ENCODE measurements at regions not wholly inside any gene's neighbourhood (a gene's known extent, or its start where the extent isn't known, plus 50 kb on each side); places are given as distances from the start of the nearest gene placed in this dataset.
"Not testable (repeated sequence)": the region's sequence is repeated elsewhere in the genome, so short reads cannot be mapped to it uniquely, and the experiment has no call there.

DNA sequence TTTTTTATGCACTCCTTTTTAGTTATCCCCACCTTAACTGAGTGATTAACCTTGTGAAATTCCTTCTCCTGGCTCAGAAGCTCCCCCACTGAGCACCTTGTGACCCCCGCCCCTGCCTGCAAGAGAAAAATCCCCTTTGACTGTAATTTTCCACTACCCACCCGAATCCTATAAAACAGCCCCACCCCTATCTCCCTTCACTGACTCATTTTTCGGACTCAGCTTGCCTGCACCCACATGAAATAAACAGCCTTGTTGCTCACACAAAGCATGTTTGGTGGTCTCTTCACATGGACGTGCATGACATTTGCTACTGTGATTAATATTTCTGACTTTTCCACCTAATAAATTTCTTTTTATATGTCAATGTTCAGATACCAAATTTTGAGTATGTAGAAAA lies 1322.8 kb downstream of the XPNPEP1 start:
- not testable (repeated sequence) for DNase-seq (ENCODE audit: low read depth)

DNA sequence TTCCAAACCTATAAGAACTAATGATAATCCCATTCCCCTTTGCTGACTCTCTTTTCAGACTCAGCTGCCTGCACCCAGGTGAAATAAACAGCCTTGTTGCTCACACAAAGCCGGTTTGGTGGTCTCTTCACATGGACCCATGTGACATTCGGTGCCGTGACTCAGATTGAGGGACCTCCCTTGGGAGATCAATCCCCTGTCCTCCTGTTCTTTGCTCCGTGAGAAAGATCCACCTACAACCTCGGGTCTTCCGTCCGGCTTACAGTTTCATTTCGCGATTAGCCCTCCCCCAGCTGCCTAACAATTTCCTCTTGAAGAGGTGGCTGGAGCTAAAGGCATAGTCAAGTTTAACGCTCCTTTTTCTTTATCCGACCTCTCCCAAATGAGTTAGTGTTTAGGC lies 1324.0 kb downstream of the XPNPEP1 start:
- not testable (repeated sequence) for DNase-seq (ENCODE audit: low read depth)

DNA sequence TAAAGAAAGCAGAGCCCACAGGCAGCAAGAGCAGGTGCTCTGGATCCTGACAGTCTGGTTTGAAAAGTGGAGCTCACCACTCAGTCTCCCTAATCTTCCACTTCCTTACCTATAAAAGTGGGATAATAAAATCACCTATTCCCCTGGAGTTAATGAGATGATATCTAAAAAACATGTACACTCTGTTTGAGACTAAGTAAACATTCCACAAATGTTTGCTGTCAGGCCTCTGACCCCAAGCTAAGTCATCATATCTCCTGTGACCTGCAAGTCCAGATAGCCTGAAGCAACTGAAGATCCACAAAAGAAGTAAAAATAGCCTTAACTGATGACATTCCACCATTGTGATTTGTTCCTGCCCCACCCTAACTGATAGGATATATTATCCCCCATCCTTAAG lies 1324.5 kb downstream of the XPNPEP1 start:
- DNase-seq (ENCODE audit: low read depth), result peak; percentile 62

DNA sequence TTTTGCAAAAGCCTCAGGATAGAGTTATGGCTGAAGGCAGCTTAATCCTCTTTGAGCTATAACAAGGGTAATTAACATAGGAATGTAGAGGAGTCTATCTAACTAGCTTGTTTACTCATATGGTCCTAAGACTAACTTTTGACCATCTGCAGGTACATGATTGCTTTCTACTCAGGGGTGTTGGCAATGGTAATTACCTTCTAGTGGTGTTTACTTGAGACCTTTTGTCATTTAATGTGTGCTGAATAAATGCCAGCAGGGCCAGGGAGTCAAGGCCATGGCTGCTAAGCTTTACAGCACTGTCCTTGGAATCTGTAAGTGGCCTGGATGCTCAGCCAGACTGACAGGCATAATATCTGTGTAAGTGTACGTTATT lies 1325.0 kb downstream of the XPNPEP1 start:
- DNase-seq (ENCODE audit: low read depth), result no peak

DNA sequence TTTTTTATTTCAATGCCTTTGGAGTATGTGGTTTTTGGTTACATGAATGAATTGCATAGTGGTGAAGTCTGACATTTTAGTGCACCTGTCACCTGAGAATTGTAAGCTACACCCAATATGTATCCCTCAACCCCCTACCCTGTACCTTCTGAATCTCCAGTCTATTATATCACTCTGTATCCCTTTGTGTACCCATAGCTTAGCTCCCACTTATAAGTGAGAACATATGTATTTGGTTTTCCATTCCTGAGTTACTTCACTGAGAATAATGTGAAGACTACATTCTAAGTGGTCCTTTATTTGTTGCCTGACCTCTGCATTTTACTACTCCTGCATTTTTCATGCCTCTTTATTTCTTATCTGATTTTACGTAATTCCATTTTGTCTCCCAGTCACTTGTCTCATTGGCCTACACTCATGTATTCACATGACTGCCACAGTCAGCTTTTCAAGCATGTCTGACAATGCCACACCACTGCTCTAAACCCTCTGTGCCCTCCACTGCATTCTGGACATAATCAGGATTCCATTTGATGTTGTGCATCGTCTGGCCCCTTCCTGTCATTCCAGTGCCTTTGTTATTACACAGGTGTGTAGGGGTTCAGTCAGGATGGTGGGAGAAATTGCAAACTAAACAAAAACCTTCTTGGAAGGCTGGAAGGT lies 1325.5 kb downstream of the XPNPEP1 start:
- peak; percentile 45 for DNase-seq (ENCODE audit: low read depth)

DNA sequence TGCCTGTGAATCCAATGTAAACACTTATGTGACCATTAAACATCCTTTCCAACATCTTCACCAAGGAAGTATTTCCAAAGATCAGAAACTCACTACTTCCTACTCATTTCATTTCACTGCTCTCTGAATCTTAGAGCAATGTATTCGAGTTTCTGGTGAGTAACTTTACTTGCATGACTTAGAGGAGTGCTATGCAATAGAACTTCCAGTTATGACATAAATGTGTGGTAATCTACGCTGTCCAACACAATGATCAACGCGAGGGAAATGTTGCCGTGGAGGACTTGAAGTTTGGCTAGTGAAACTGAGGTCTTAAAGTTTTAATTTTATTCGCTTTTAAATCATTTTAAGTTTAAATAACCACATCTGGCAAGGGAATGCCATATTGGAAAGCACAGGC lies 1326.3 kb downstream of the XPNPEP1 start:
- DNase-seq (ENCODE audit: low read depth), result peak; percentile 78

DNA sequence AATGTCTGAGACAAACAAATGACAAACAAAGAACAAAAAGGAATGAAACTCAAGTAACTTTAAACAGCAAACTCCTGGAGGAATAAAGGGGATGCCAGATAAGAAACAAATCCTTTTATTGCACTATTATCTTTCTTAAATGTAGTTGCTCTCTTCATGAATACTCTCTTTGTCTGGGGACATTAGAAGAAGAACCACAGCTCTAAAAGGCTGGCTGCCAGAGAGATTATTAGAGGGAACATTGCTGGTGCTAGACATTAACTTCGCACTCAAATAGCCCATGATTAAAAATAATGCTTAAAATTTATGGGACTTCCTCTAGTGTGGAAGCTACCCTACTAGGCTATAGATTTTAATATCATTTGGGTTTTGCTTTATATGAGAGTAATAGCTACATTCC lies 1330.4 kb downstream of the XPNPEP1 start:
- DNase-seq (ENCODE audit: low read depth), result no peak

DNA sequence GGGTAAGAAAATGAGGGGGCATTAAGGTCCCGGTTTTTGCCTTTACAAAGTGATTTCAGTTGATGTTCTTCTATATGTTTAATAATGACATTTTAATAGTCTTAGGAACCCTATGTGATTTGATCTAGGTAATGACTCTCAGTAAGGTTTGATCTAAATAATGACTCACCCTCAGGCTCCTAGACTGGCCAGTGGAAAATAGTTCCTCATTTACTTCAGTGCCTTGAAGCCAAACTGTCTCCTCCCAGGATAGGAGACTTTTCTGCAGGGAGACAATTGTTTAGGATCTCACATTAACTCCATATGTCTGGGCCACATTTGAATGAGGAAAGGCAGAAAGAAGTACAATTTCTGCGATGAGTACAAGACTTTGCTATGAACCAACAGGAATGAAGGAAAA lies 1331.9 kb downstream of the XPNPEP1 start:
- peak; percentile 29 for DNase-seq (ENCODE audit: low read depth)

DNA sequence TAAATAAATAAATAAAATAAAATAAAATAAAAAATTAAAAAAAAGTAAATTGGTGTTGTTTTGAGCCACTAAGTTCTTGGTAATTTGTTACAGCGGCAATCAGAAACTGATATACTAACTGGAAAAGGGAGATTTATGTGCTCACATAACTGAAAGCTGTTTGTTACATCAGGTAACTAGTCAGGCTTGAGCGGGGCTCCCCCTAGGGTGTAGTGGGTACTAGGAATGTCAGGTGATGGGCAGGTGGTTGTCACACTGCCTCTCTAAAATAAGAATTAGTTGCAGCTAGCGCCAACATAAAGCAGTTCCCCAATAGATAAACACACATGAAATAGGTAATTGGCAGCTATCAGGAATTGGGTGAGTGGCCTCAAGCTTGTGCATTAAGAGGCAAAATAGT lies 1336.9 kb downstream of the XPNPEP1 start:
- no peak for DNase-seq (ENCODE audit: low read depth)

DNA sequence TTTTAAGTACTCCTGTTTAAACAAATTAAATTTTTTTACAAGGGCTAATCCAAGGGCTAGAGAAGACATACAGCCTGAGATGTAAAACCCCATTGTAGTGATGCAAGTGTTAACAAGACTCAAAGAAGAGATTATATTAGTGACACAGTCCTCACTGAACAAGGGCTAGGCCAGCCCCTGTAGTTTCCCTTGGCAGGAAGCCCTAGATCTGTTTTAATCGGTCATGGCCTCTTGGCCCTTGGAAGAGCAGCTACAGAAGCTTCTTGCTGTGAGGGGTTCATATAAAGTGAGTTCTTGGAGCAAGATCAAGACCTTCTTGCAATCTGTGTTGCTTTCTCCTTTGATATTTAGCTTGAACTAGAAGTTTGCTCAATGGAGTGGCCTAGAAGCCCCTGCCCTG lies 1339.4 kb downstream of the XPNPEP1 start:
- no peak for DNase-seq (ENCODE audit: low read depth)

DNA sequence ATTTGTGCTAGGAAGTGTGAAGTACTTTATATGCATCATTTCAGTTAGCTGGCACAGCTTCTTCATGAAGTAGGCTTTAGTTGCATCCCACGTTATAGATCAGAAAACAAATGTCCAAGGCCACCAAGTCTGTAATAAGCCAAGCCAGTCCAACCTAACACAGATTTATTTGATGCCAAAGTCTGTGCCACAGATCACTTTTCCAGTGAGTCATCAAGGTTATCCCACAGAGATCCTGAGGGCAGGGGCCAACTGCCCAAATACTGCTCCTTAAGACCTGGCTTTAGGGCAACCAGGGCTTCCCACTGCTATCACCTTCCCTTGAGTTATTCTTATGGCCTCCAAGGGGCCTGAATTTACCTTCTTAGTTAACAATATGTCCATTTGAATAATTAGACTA lies 1340.4 kb downstream of the XPNPEP1 start:
- DNase-seq (ENCODE audit: low read depth), result no peak

DNA sequence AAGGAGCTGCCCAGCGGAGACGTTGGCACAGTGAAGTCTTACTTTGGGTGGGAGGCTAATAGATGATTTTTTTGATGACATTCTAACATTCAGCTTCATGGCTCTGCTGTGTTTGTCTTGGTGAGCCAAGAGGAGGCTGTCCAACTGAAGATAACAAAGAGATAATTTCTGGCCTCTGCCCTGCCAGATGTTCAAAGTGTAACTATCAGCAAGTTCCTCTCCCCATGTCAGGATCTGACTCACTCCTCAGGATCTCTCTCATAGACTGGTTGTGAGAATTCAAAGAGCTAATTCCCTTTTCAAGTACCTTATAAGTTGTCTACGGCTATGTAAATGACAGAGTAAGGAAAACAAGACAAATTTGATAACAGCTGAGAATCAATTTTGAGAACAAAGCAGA lies 1340.9 kb downstream of the XPNPEP1 start:
- peak; percentile 69 for DNase-seq (ENCODE audit: low read depth)

DNA sequence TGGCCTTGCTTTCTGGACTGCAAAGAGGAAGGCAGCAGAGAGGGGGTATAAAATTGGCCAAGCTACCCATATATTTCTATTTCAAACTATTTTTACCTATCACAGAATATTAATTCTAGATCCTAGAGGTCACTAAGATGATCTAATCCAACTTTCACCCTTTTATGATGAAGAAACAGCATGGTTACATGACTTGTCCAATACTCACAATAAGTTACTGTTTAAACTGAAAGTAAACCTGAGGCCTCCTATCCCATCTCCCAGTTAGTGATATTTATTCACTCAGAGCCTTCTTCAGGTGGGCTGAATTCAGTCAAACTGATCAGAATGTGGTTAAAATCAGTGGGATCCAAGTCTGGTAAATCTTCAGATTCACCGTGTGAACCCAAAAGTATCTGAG lies 1345.1 kb downstream of the XPNPEP1 start:
- DNase-seq (ENCODE audit: low read depth), result no peak

DNA sequence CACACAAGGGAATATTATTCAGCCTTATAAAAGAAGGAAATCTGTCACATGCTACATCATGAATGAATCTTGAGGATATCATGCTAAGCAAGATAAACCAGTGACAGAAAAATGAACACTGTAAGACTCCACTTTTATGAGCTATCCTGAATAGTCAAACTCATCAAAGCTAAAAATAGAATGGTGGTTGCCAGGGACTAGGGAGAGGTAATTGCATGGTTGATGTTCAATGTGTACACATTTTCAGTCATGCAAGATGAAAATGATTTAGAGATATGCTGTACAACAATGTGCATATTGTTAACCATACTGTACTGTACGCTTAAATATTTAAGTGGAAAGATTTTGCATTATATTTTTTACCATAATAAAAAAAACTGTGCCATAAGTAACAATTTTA lies 1349.1 kb downstream of the XPNPEP1 start:
- no peak for DNase-seq (ENCODE audit: low read depth)

DNA sequence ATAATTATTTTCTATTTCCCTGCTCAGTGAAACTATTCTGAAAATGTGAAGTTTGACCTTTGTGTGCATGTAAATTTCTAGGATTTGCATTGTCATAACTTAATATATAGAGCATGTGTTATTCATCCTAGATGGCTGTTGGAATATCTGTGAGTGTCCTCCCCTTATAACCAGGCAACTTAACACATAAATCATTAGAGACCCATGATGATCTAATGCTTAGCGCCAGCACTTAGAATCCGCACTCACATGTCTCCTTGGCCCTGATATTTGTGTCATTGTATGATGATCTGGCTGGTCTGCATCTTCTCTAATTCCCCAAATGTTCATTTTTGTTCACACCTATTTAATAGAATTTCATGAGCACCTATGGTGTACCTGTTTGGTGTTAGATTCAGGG lies 1354.5 kb downstream of the XPNPEP1 start:
- no peak for DNase-seq (ENCODE audit: low read depth)

DNA sequence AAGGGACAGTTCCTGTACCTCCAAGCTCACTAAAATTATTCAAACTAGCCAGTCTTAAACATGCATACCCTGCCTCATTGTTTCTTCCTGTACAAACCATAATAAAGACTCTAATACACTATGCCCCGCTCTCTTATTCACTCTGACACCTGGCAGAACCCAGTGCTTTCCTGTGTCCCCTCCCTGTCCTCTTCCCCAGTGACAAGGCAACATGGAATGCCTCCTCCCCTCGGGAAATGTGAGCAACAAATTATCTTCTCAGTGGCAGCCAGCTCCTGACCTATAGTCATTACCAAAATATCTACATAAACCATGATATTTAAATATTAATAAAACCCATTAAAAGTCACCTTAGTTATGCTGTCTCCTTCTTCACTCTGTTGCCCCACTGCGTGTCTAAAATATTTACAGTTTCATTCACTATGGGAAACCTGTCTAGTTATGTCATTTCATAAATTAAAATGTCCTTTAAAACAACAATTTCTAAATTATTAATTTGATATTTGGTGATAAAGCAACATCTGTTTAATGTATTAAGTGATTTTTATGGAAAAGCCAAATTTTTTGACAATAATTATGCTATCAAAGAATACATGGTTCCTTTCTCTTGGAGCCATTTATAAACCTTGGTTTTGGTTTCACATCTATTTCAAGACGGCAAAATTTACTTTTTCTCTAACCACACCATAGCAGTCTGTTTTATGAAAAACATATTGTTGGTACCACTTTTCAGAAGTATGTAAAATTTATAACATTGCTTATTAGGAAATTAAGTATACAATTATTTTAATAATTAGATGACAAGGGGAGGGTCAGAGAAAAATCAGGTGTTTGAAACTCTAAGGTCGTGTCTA lies 1355.2 kb downstream of the XPNPEP1 start:
- peak; percentile 31 for DNase-seq (ENCODE audit: low read depth)

DNA sequence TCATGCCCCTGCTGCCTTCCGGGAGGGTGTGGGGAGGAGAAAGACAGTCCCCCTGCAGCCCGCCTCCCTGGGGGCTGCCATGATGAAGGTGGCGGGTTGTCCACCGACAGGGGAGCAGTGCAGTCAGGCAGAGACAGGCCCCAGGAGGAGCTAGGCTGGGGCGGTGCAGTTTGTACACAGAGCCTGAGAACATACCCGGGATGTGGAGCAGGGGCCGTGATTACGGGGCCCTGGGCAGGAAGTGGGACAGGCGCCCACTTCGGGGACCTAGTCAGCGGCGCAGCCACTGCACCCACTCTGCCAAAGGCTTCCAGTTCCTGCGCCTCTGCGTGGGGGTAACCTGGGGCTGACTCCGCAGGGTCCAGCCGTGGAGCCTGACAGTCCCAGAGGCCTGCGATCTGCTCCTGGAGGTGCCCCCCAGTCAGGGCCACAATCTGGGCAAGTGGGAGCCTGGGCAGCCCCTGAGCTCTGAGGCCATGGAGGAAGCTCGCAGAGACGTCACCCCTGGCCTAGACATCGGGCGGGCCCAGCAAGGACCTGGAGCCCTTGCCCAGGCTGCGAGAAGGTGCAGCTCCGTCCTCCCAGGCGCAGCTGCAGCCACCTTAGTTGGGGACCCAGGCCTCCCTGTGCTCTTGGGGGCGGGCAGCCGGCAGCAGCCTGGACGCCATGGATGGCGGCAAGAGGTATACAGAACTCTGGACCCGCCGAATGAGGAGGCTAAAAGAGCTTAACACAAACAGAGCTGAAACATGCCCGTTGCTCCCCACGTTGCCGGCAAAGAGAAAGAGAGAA lies 1356.8 kb downstream of the XPNPEP1 start:
- no peak for DNase-seq (ENCODE audit: low read depth)

DNA sequence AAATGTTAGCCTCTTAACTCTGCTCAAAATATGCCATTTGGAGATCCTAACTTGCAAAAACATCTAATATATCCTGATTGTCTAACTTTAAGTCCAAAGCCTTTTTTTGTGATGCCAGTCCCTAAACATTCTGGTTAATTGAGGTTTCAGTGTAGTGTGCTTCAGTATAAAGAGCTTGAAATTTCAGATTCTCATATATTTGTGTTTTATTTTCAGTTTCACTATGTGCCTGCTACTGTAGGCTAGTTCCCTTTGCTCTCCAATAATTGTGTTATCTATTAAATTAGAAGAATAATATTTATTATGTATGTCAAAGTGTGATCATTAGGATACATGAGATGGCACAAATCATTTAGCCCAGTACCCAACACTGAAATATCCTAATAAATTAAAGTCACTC lies 1361.2 kb downstream of the XPNPEP1 start:
- DNase-seq (ENCODE audit: low read depth), result no peak

DNA sequence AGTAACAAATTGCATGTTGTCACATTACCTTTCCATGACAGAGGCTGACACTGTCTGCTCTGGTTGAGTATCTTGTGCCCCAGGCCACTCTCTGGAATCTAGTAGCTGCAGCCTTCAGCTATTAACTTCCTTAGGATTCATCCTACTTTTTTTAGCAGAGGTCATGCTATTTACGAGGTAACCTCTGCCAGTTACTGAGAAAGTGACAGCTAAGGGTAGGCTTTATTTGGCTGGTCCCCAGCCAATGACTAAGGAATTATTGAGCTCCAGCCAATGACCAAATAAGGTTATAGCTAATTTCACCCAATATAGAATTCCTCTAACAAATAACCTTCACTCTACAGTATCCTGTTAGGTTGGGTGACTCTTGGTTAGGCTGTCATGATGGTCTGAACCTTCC lies 1361.7 kb downstream of the XPNPEP1 start:
- peak; percentile 82 for DNase-seq (ENCODE audit: low read depth)

DNA sequence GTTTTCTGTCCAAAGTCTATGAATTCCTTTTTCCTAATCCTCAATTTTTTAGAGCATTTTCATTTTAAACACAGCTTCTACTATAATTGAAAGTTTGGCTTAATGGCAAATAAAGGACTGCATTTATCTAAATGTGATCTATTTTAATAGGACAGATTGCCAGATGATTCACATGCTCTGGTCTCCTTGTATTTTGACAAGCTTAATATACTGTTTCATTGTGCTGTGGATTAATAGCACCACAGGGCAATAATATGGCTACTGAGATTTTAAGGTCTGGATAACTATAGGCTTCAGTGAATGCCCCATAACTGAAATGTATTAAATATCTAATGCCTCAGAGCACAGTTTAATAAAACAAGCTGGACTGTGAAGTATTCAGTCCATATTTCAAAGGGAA lies 1362.8 kb downstream of the XPNPEP1 start:
- peak; percentile 13 for DNase-seq (ENCODE audit: low read depth)

DNA sequence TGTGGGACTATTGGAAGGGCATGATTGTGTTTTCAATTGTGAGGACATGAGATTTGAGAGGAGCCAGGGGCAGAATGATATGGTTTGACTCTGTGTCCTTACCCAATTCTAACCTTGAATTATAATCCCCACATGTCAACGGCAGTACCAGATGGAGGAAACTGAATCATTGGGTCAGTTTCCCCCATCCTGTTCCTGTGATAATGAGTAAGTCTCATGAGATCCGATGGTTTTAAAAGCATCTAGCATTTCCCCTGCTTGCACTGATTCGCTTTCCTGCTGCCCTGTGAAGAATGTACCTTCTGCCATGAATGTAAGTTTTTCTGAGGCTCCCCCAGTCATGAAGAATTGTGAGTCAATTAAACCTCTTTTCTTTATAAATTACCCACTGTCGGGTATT lies 1367.1 kb downstream of the XPNPEP1 start:
- peak; percentile 22 for DNase-seq (ENCODE audit: low read depth)

DNA sequence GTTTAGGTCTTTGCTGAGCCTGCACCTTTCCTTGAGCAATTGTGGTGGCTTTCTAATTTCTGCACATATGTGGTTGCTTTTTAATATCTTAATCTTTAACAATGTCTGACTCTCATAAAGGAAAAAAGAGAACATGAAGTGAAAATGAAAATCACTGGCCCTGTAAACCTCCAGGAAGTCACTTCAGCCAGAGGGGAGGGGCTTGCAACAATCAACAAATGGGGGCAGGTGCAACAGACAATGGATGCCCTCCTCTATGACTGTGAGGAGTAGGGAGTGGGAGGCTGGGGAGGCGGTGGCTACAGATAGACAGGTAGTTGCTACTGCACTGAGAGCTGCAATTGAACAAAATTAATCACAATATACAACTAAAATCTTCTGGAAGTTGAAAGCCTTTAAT lies 1377.4 kb downstream of the XPNPEP1 start:
- no peak for DNase-seq (ENCODE audit: low read depth)

Measured in EH (cell line).